H1 (cell line): ENCODE measurements at regions not wholly inside any gene's neighbourhood (a gene's known extent, or its start where the extent isn't known, plus 50 kb on each side); places are given as distances from the start of the nearest gene placed in this dataset.

Source experiments
- BCL11A ChIP-seq, 2 experiments: IDR thresholded peaks; one replicate each; pipeline ENCODE4 v1.6.1; 2011; ENCODE audit warnings: low read depth in 2 of 2, low read length in 2 of 2, mild to moderate bottlenecking in 2 of 2
- CHD7 ChIP-seq: fragments of 300-600 bp; sonication (generic); IDR thresholded peaks from 2 replicates; pipeline ENCODE4 v1.7.1; 2012; ENCODE audit warnings: low read length, moderate library complexity, mild to moderate bottlenecking, inconsistent platforms; ENCODE audit not compliant: insufficient replicate concordance
- EGR1 ChIP-seq: IDR thresholded peaks from 2 replicates; pipeline ENCODE4 v1.6.1; 2011; ENCODE audit warnings: low read depth, low read length, borderline replicate concordance
- SIRT6 ChIP-seq: IDR thresholded peaks from one replicate; pipeline ENCODE4 v1.7.1; 2012; ENCODE audit warnings: low read length, inconsistent platforms
- SP2 ChIP-seq: IDR thresholded peaks from 2 replicates; pipeline ENCODE4 v1.6.1; 2012; ENCODE audit warnings: mild to moderate bottlenecking, low read length, inconsistent platforms
- SP4 ChIP-seq: IDR thresholded peaks from 2 replicates; pipeline ENCODE4 v1.6.1; 2012; ENCODE audit warnings: low read length, inconsistent platforms
- SRF ChIP-seq: IDR thresholded peaks from 2 replicates; pipeline ENCODE4 v1.6.1; 2011; ENCODE audit warnings: mild to moderate bottlenecking, low read depth, low read length, moderate library complexity
- TBP ChIP-seq: IDR thresholded peaks from 2 replicates; pipeline ENCODE4 v1.6.1; 2011; ENCODE audit warnings: low read depth, low read length, improper control_type of control experiment
- TCF12 ChIP-seq: IDR thresholded peaks from 2 replicates; pipeline ENCODE4 v1.6.1; 2011; ENCODE audit warnings: low read depth, mild to moderate bottlenecking, low read length

GRCh38 chr3:182215881-182216280 is 504.2 kb downstream of the SOX2 start (continued):
- TF ChIP-seq CHD7 (no peak), SP4 (no peak), SIRT6 (no peak), TCF12 (no peak), SRF (no peak), EGR1 (no peak), SP2 (no peak), TBP (no peak), BCL11A (IDR thresholded peaks at IDR 0.05; ENCODE audit: low read depth in 2 of 2, low read length in 2 of 2) (no peak)
- TF ChIP-seq, all 59 proteins: peak for 0
